ENCODE measurements at regions not wholly inside any gene's neighbourhood (a gene's known extent, or its start where the extent isn't known, plus 50 kb on each side); places are given as distances from the start of the nearest gene placed in this dataset.

DNA sequence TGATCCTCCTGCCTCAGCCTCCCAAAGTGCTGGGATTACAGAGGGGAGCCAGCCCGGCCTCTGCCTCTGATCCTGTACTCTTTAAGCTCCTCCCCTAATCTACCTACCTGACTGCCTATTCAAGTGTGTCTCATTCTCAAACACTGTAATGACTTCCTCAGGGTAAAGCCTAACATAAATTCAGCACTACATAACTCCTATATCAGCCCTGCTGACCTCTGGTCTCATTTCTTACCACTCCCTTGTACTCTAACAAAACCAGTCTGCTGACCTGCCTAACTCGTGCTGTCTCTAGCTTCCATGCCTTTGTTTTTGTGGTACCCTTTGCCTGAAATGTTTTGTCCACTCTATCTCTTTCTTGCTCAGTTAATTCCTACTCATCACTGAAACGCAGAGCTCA is 172.1 kb upstream of the IL12A start:
- H3K9me3 ChIP-seq (ENCODE audit: control insufficient read depth, insufficient read depth, low read depth, low read length) = no peaks in the 10 kb centered on the region
- no peaks in the 10 kb centered on the region for H3K27me3 ChIP-seq (ENCODE audit: control insufficient read depth, insufficient read depth, low read length)
- TF ChIP-seq, protein P1, sequence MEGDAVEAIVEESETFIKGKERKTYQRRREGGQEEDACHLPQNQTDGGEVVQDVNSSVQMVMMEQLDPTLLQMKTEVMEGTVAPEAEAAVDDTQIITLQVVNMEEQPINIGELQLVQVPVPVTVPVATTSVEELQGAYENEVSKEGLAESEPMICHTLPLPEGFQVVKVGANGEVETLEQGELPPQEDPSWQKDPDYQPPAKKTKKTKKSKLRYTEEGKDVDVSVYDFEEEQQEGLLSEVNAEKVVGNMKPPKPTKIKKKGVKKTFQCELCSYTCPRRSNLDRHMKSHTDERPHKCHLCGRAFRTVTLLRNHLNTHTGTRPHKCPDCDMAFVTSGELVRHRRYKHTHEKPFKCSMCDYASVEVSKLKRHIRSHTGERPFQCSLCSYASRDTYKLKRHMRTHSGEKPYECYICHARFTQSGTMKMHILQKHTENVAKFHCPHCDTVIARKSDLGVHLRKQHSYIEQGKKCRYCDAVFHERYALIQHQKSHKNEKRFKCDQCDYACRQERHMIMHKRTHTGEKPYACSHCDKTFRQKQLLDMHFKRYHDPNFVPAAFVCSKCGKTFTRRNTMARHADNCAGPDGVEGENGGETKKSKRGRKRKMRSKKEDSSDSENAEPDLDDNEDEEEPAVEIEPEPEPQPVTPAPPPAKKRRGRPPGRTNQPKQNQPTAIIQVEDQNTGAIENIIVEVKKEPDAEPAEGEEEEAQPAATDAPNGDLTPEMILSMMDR (conservative IDR thresholded peaks at IDR 0.05 in 1 of 2, IDR thresholded peaks at IDR 0.05 in 1 of 2; ENCODE audit: low read depth in 1 of 2, low read length in 2 of 2) = no peak
- TF ChIP-seq EZH2 (IDR thresholded peaks at IDR 0.05; ENCODE audit: low read length, missing control alignments) = no peak
- no peak overlapping the region for H3K27ac ChIP-seq (ENCODE audit: insufficient read depth, low read length)
- peaks cover 2% of the 10 kb centered on the region for H3K4me1 ChIP-seq (ENCODE audit: control insufficient read depth, extremely low read depth, insufficient read depth, low read length)
- peaks cover 3% of the 10 kb centered on the region for H3K36me3 ChIP-seq (ENCODE audit: control insufficient read depth, insufficient read depth, low read length)
- peaks cover 48% of the 10 kb centered on the region for H3K79me2 ChIP-seq (ENCODE audit: control insufficient read depth, insufficient read depth, low read length)
- H3K4me2 ChIP-seq (ENCODE audit: extremely low read depth, insufficient read depth, low read length) = no peak overlapping the region
- H2AFZ ChIP-seq (ENCODE audit: low read length) = no peak overlapping the region
- no peak overlapping the region for H3K9ac ChIP-seq (ENCODE audit: insufficient read depth, low read length)
- H3K4me3 ChIP-seq (replicated peaks in 1 of 4; ENCODE audit: control extremely low read depth in 1 of 4, insufficient read depth in 1 of 4, low read depth in 3 of 4, low read length in 4 of 4) = no peak overlapping the region
- no peaks in the 10 kb centered on the region for H4K20me1 ChIP-seq (ENCODE audit: control insufficient read depth, extremely low read depth, insufficient read depth, low read length)
- no peak for DNase-seq (ENCODE audit: low read depth in 2 of 2)

DNA sequence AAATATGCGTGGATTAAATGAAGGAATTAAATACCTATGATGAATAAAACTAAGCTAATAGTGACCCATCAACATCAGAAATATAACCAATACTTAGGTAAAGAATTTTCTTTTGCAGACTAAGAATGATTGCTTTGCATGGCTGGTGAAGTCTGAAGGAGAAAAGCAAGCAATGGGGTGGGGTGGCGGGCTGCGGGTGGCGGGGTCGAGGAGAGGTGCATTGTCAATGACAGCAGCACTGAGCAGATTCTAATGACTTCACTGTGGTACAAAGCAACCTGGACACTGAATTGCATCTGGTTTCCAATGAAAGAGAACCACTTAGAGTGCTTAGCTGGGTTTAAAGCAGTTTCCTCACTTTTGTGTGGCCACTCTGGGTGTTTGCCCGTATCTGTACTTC is 171.5 kb upstream of the IL12A start:
- Histone ChIP-seq H3K4me2 (ENCODE audit: extremely low read depth, insufficient read depth, low read length) (no peak overlapping the region), H3K9me3 (ENCODE audit: control insufficient read depth, insufficient read depth, low read depth, low read length) (no peaks in the 10 kb centered on the region), H3K27ac (ENCODE audit: insufficient read depth, low read length) (no peak overlapping the region), H4K20me1 (ENCODE audit: control insufficient read depth, extremely low read depth, insufficient read depth, low read length) (no peaks in the 10 kb centered on the region), H3K36me3 (ENCODE audit: control insufficient read depth, insufficient read depth, low read length) (peaks cover 3% of the 10 kb centered on the region), H2AFZ (ENCODE audit: low read length) (no peak overlapping the region), H3K9ac (ENCODE audit: insufficient read depth, low read length) (no peak overlapping the region), H3K4me1 (ENCODE audit: control insufficient read depth, extremely low read depth, insufficient read depth, low read length) (peaks cover 2% of the 10 kb centered on the region), H3K79me2 (ENCODE audit: control insufficient read depth, insufficient read depth, low read length) (peaks cover 47% of the 10 kb centered on the region), H3K27me3 (ENCODE audit: control insufficient read depth, insufficient read depth, low read length) (no peaks in the 10 kb centered on the region), H3K4me3 (replicated peaks in 1 of 4; ENCODE audit: control extremely low read depth in 1 of 4, insufficient read depth in 1 of 4, low read depth in 3 of 4, low read length in 4 of 4) (no peak overlapping the region)
- no peak for TF ChIP-seq EZH2 (IDR thresholded peaks at IDR 0.05; ENCODE audit: low read length, missing control alignments)
- TF ChIP-seq, protein P1 (conservative IDR thresholded peaks at IDR 0.05 in 1 of 2, IDR thresholded peaks at IDR 0.05 in 1 of 2; ENCODE audit: low read depth in 1 of 2, low read length in 2 of 2) = no peak
- DNase-seq (ENCODE audit: low read depth in 2 of 2) = no peak

DNA sequence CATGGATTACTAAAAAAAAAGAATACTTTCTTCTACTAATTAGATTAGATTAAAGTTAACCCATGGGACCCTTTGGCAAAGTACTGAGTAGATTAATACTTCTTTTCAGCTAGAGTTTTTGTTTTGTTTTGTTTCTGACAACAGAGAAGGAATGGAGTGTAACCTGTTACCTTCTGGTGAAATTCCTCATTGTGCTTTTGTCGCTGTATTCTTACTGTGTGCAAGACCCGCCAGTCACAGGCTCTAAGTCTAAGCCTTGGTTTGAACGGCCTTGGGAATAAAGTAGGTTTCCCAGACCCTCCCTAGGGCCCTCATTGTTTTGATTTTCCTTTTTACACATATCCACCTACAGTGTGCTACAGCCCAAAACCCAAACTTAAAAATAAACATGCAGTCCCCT is 171.1 kb upstream of the IL12A start:
- no peak for TF ChIP-seq EZH2 (IDR thresholded peaks at IDR 0.05; ENCODE audit: low read length, missing control alignments)
- TF ChIP-seq, protein P1 (conservative IDR thresholded peaks at IDR 0.05 in 1 of 2, IDR thresholded peaks at IDR 0.05 in 1 of 2; ENCODE audit: low read depth in 1 of 2, low read length in 2 of 2) = no peak
- no peaks in the 10 kb centered on the region for H3K9me3 ChIP-seq (ENCODE audit: control insufficient read depth, insufficient read depth, low read depth, low read length)
- no peaks in the 10 kb centered on the region for H4K20me1 ChIP-seq (ENCODE audit: control insufficient read depth, extremely low read depth, insufficient read depth, low read length)
- peaks cover 46% of the 10 kb centered on the region for H3K79me2 ChIP-seq (ENCODE audit: control insufficient read depth, insufficient read depth, low read length)
- peaks cover 2% of the 10 kb centered on the region for H3K4me1 ChIP-seq (ENCODE audit: control insufficient read depth, extremely low read depth, insufficient read depth, low read length)
- no peaks in the 10 kb centered on the region for H3K27me3 ChIP-seq (ENCODE audit: control insufficient read depth, insufficient read depth, low read length)
- H2AFZ ChIP-seq (ENCODE audit: low read length) = no peak overlapping the region
- H3K27ac ChIP-seq (ENCODE audit: insufficient read depth, low read length) = no peak overlapping the region
- H3K9ac ChIP-seq (ENCODE audit: insufficient read depth, low read length) = no peak overlapping the region
- H3K36me3 ChIP-seq (ENCODE audit: control insufficient read depth, insufficient read depth, low read length) = peaks cover 3% of the 10 kb centered on the region
- no peak for DNase-seq (ENCODE audit: low read depth in 2 of 2)
- H3K4me3 ChIP-seq (replicated peaks in 1 of 4; ENCODE audit: control extremely low read depth in 1 of 4, insufficient read depth in 1 of 4, low read depth in 3 of 4, low read length in 4 of 4) = no peak overlapping the region
- no peak overlapping the region for H3K4me2 ChIP-seq (ENCODE audit: extremely low read depth, insufficient read depth, low read length)
